ENCODE measurements at regions not wholly inside any gene's neighbourhood (a gene's known extent, or its start where the extent isn't known, plus 50 kb on each side); places are given as distances from the start of the nearest gene placed in this dataset.

- TF ChIP-seq CTCF (IDR thresholded peaks at IDR 0.05) (no peak), POLR2A (IDR thresholded peaks at IDR 0.05) (no peak)
Observed at GRCh38 chr5:63719147-63719546, 243.1 kb downstream of the HTR1A start.
